Muscle layer of colon (tissue), 2 donors: ENCODE measurements at regions not wholly inside any gene's neighbourhood (a gene's known extent, or its start where the extent isn't known, plus 50 kb on each side); places are given as distances from the start of the nearest gene placed in this dataset.

ENCODE experiments used
- H3K27ac ChIP-seq: one replicate; pipeline ENCODE4 v1.7.0; 2013; ENCODE audit warnings: low read depth, mild to moderate bottlenecking, low read length, moderate library complexity
- H3K27me3 ChIP-seq, 2 donors: one replicate each; pipeline ENCODE4 v1.7.0; 2013; ENCODE audit warnings: low read length in 2 of 2, mild to moderate bottlenecking in 2 of 2; ENCODE audit not compliant: insufficient read depth in 2 of 2, control insufficient read depth in 1 of 2
- H3K36me3 ChIP-seq: one replicate; pipeline ENCODE4 v1.7.0; 2013; ENCODE audit warnings: mild to moderate bottlenecking, low read length; ENCODE audit not compliant: insufficient read depth
- H3K4me1 ChIP-seq: one replicate; pipeline ENCODE4 v1.7.0; 2013; ENCODE audit warnings: mild to moderate bottlenecking, low read length; ENCODE audit not compliant: insufficient read depth
- H3K4me3 ChIP-seq, 2 donors: one replicate each; pipeline ENCODE4 v1.7.0; 2013; ENCODE audit warnings: low read length in 2 of 2, low read depth in 1 of 2, mild to moderate bottlenecking in 1 of 2, moderate library complexity in 1 of 2
- H3K9ac ChIP-seq: one replicate; pipeline ENCODE4 v1.7.0; 2013; ENCODE audit warnings: low read length
- H3K9me3 ChIP-seq: one replicate; pipeline ENCODE4 v1.7.0; 2013; ENCODE audit warnings: mild to moderate bottlenecking, low read length
- donor health status: abdominal sarcoma.
- donor health status: Adenocarcinoma of cecum.

GRCh38 chr6:56375806-56376205, 128.4 kb upstream of the COL21A1 start:
- H3K9ac ChIP-seq, result no peak overlapping the region
- H3K27me3 ChIP-seq, result no peaks in the 10 kb centered on the region
- H3K27ac ChIP-seq, result peak overlapping the region; percentile 76
- H3K36me3 ChIP-seq, result no peaks in the 10 kb centered on the region
- peak overlapping the region in 1 of 2 donors; percentile 29 for H3K4me3 ChIP-seq
- H3K4me1 ChIP-seq, result peaks cover 43% of the 10 kb centered on the region
- H3K9me3 ChIP-seq, result no peaks in the 10 kb centered on the region

GRCh38 chr6:56374841-56375369, 127.5 kb upstream of the COL21A1 start:
- Histone ChIP-seq H3K9me3 (no peaks in the 10 kb centered on the region), H3K27me3 (no peaks in the 10 kb centered on the region), H3K4me1 (peaks cover 51% of the 10 kb centered on the region), H3K27ac (peak overlapping the region; percentile 76), H3K36me3 (no peaks in the 10 kb centered on the region), H3K4me3 (peak overlapping the region in 1 of 2 donors; percentile 29), H3K9ac (no peak overlapping the region)

GRCh38 chr6:56372406-56372995, 125.1 kb upstream of the COL21A1 start:
- H3K36me3 ChIP-seq, result no peaks in the 10 kb centered on the region
- H3K27ac ChIP-seq, result peak overlapping the region; percentile 80
- no peak overlapping the region for H3K9ac ChIP-seq
- H3K27me3 ChIP-seq, result no peaks in the 10 kb centered on the region
- H3K9me3 ChIP-seq, result no peaks in the 10 kb centered on the region
- no peak overlapping the region for H3K4me3 ChIP-seq
- H3K4me1 ChIP-seq, result peaks cover 70% of the 10 kb centered on the region

- Histone ChIP-seq H3K4me1 (peaks cover 79% of the 10 kb centered on the region), H3K4me3 (no peak overlapping the region), H3K9me3 (no peaks in the 10 kb centered on the region), H3K27ac (peak overlapping the region; percentile 80), H3K9ac (peak overlapping the region; percentile 37), H3K27me3 (no peaks in the 10 kb centered on the region), H3K36me3 (no peaks in the 10 kb centered on the region)
These were observed 123.3 kb upstream of the COL21A1 start for GRCh38 chr6:56370561-56371211.

GRCh38 chr6:56370127-56370540, 122.8 kb upstream of the COL21A1 start:
- Histone ChIP-seq H3K27me3 (no peaks in the 10 kb centered on the region), H3K9ac (peak overlapping the region; percentile 37), H3K4me1 (peaks cover 76% of the 10 kb centered on the region), H3K36me3 (no peaks in the 10 kb centered on the region), H3K4me3 (no peak overlapping the region), H3K27ac (peak overlapping the region; percentile 80), H3K9me3 (no peaks in the 10 kb centered on the region)

- no peak overlapping the region for H3K4me3 ChIP-seq
- H3K36me3 ChIP-seq, result no peaks in the 10 kb centered on the region
- peaks cover 65% of the 10 kb centered on the region for H3K4me1 ChIP-seq
- H3K9me3 ChIP-seq, result no peaks in the 10 kb centered on the region
- no peak overlapping the region for H3K9ac ChIP-seq
- H3K27ac ChIP-seq, result no peak overlapping the region
- H3K27me3 ChIP-seq, result no peaks in the 10 kb centered on the region
These were observed 121.1 kb upstream of the COL21A1 start for GRCh38 chr6:56368491-56368890.

- Histone ChIP-seq H3K9me3 (no peaks in the 10 kb centered on the region), H3K9ac (no peak overlapping the region), H3K36me3 (no peaks in the 10 kb centered on the region), H3K4me3 (no peak overlapping the region), H3K4me1 (peaks cover 48% of the 10 kb centered on the region), H3K27me3 (no peaks in the 10 kb centered on the region), H3K27ac (no peak overlapping the region)
These were observed 118.9 kb upstream of the COL21A1 start for GRCh38 chr6:56366141-56366852.

- Histone ChIP-seq H3K27me3 (no peaks in the 10 kb centered on the region), H3K27ac (no peak overlapping the region), H3K4me1 (peaks cover 35% of the 10 kb centered on the region)
These were observed 117.5 kb upstream of the COL21A1 start for GRCh38 chr6:56364827-56365339.

GRCh38 chr6:56364431-56364826, 117.0 kb upstream of the COL21A1 start:
- no peak overlapping the region for H3K27ac ChIP-seq
- peaks cover 35% of the 10 kb centered on the region for H3K4me1 ChIP-seq
- H3K9ac ChIP-seq, result no peak overlapping the region
- no peaks in the 10 kb centered on the region for H3K9me3 ChIP-seq
- no peaks in the 10 kb centered on the region for H3K27me3 ChIP-seq
- H3K36me3 ChIP-seq, result no peaks in the 10 kb centered on the region
- no peak overlapping the region for H3K4me3 ChIP-seq

More at GRCh38 chr6:56364827-56365339, 117.5 kb upstream of the COL21A1 start:
- no peaks in the 10 kb centered on the region for H3K36me3 ChIP-seq
- no peaks in the 10 kb centered on the region for H3K9me3 ChIP-seq
- H3K9ac ChIP-seq, result no peak overlapping the region
- no peak overlapping the region for H3K4me3 ChIP-seq

- H3K9me3 ChIP-seq, result no peaks in the 10 kb centered on the region
- no peak overlapping the region for H3K4me3 ChIP-seq
- no peaks in the 10 kb centered on the region for H3K27me3 ChIP-seq
- H3K36me3 ChIP-seq, result no peaks in the 10 kb centered on the region
- peaks cover 32% of the 10 kb centered on the region for H3K4me1 ChIP-seq
- no peak overlapping the region for H3K27ac ChIP-seq
- no peak overlapping the region for H3K9ac ChIP-seq
These were observed 116.5 kb upstream of the COL21A1 start for GRCh38 chr6:56363796-56364430.

GRCh38 chr6:56361812-56362211, 114.4 kb upstream of the COL21A1 start:
- Histone ChIP-seq H3K9ac (no peak overlapping the region), H3K27me3 (no peaks in the 10 kb centered on the region), H3K36me3 (no peaks in the 10 kb centered on the region), H3K9me3 (no peaks in the 10 kb centered on the region), H3K4me1 (peaks cover 30% of the 10 kb centered on the region), H3K27ac (no peak overlapping the region), H3K4me3 (no peak overlapping the region)
